HG02938 (cell line): ENCODE measurements at regions not wholly inside any gene's neighbourhood (a gene's known extent, or its start where the extent isn't known, plus 50 kb on each side); places are given as distances from the start of the nearest gene placed in this dataset.

Source experiments
- ATAC-seq: cut with Tn5 transposase; IDR thresholded peaks from one replicate; pipeline ENCODE4 v1.9.1; 2021; ENCODE audit warnings: mild to moderate bottlenecking, moderate library complexity; ENCODE audit not compliant: unreplicated experiment

DNA sequence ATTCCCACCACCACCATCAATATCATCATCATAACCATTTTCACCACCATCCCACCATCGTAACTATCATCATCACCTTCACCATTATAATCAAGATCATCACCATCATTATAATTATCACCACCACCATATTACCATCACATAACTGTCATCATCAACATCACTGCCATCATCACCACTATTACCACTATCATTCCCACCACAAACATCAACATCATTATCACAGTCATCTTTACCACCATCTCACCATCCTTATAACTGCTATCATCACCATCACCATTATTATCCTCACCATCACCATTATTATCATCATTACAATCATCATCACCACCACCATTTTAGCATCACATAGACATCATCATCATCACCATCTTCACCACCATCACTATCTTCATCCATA, 167.1 kb upstream of the ZMIZ1 start:
- ATAC-seq = no peak

GRCh38 chr10:78902815-78903214, 166.0 kb upstream of the ZMIZ1 start:
- ATAC-seq = no peak

- ATAC-seq = no peak
These were observed 165.3 kb upstream of the ZMIZ1 start for GRCh38 chr10:78903341-78903940.

- ATAC-seq = no peak
These were observed 164.6 kb upstream of the ZMIZ1 start for GRCh38 chr10:78904196-78904595.

- ATAC-seq = no peak
These were observed 163.5 kb upstream of the ZMIZ1 start for GRCh38 chr10:78905015-78905956.

GRCh38 chr10:78905957-78906308, 162.8 kb upstream of the ZMIZ1 start:
- no peak for ATAC-seq

DNA sequence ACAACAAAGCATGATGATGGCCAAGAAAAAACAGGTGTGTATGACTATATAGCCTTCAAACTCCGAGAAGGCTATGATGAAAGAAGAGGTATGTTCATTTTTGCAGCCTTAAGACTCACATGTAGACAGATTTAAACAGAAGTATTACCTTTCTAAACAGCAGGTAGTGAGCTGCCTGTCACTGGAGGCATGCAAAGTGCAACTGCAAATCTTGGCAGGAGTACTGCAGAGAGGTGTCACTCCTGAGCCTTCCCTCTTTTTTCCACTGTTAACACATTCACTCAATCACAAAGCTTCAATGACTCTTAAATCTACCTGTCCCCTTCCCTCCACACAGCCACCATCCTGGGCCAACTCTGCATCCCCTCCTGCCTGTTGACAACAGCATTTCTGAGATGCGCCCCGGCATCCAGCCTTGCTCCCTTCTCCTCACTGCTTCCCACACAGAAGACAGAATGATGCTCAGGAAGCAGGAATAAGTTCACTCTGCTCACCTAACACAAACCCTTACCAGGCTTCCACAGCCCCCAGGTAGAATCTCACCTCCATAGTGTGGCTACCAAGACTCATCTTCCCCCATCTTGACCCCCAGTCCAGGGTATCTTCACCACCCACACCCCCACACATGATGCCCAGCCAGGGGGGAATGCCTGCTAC, 161.9 kb upstream of the ZMIZ1 start:
- no peak for ATAC-seq

GRCh38 chr10:78907551-78908211, 161.1 kb upstream of the ZMIZ1 start:
- no peak for ATAC-seq

GRCh38 chr10:78909221-78909620, 159.5 kb upstream of the ZMIZ1 start:
- no peak for ATAC-seq

- ATAC-seq = no peak
These were observed 158.7 kb upstream of the ZMIZ1 start for GRCh38 chr10:78910021-78910420.

- no peak for ATAC-seq
These were observed 158.3 kb upstream of the ZMIZ1 start for GRCh38 chr10:78910476-78910875.

DNA sequence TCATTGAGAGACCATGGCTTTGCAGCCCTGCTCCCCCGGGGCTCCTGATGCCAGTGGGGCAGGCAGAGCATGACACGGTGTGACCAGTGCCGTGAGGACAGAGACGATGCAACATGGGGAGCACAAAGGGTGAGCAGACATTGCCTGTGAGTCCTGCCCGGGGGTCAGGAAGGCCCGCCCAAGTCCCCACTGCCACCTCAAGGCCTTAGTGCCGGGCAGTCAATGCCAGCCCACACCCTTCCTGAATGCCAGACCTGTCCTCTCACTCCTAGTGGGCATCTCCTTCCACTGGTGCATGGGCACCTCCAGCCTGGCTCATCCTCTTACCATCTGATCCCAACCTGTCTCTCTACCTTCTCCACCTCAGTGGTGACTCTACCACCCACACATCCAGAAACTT, 157.9 kb upstream of the ZMIZ1 start:
- no peak for ATAC-seq

DNA sequence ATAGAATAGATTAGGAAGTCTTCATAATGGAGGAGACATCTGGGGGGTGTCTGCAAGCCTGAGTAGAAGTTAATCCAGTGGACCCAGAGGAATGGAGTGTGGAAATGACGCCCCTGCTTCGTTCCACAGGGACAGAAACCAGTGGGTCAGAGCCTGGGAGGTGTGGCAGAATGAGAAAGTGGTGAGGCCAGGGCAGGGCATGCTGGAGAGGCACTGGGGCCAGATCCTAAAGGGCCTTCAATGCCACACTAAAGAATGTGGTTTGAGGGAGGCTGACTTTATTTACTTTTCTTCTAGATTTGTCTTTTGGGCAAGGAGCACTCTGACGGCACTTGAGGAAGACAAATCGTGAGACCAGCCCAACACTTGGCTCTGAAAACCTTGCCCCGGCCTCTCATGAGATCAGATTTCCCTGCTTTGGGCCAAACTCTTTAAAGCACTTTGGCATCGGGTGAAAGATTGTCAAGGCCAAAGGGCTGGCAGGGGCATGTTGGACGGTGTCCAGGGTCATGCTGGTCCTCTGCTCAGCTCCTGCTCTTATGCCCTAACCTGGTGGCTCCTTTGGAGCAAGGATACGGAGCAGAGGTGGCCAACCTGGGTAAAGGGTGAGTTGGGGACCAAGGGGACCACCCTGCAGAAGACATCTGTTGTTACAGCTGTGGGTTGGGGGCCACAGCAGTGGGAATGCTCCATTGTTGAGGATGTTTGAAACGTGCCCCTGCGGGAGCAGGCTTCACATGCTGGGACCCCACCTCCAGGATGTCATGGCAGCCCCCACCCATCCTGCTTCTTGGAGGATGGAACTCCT, 157.0 kb upstream of the ZMIZ1 start:
- no peak for ATAC-seq

DNA sequence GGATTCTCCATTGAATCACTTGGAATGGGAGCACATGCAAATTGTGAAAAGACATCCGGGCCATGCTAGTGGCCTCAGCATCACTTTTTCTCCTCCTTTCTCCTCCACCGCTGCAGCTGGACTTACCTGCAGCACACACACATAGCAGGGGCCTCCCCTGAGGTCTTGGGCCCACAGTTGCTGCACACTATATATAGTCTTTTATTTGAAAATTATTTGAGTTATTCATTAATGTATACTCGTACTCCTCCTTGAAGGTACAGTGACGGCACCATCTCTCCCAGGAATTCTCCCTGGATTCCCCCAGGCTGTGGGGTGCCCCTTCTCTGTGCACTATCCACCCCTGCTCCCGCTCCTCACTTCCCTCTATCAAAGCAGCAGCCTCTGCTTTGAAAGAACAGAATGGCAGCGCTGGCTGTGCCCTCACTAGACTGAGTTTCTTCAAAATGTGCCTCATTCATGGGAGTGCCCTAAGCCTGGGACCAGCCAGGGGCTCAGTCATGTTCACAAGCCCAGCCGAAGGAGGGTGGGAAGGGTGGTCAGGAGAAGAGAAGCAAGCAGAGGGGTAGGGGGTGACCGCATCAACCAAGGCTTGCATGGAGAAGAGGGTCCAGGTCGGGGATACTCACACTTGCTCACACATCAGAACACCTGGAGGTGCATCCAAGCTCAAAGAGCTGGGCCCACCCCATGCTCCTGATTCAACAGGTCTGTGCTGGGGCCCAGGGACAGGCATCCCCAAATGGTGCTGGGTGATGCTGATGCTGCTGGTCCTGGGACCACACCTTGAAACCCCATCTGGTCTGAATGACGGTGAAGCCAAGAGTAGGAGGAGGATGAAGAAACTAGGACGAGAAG, 156.2 kb upstream of the ZMIZ1 start:
- no peak for ATAC-seq

GRCh38 chr10:78913219-78914059, 155.3 kb upstream of the ZMIZ1 start:
- ATAC-seq = no peak

DNA sequence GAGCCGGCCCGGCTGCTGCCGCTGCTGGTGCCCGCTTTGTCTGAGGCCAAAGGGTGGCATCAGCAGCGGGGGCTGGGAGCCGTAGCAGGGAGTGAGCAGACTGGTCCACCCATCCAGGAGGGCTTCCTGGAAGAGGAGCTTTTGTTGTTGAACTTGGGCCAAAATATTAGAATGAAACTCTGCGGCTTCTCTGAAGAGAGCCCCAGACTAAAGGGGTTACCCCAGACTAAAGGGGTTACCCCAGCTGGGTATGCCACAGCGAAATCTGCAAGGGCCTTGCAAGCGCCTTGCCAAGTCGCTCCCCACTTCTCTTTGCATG, 154.7 kb upstream of the ZMIZ1 start:
- ATAC-seq = no peak

DNA sequence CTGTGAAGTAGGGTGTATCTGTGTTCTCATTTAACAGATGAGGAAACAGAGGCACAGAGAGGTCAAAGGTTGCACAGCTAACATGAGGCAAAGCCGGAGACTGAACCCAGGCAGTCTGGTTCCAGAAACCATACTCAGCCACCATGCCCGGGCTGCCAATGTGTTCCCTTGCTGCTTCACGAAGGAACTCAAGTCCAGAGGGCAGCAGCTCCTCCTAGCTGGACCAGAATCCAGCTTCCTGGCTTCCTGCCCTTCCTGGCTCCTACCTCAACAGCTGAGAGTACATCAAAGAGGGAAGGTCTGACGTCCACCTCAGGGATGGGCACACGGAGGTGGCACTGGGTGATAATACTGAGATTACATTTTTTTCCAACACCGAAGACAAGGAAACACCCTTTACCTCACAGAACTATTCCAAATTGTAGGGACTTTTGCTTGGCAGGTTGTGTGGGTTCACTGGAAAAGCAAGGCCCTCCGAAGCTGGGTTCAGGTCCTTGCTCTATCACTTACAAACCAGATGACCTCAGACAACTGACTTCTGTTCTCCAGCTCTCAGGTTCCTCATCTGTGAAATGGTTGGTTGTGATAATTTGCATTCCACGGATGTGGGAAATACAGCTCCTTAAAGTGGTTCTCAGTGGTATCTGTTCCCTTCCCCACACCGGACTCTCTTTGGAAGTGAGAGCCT, 154.1 kb upstream of the ZMIZ1 start:
- no peak for ATAC-seq

- ATAC-seq = no peak
These were observed 153.6 kb upstream of the ZMIZ1 start for GRCh38 chr10:78915190-78915518.

DNA sequence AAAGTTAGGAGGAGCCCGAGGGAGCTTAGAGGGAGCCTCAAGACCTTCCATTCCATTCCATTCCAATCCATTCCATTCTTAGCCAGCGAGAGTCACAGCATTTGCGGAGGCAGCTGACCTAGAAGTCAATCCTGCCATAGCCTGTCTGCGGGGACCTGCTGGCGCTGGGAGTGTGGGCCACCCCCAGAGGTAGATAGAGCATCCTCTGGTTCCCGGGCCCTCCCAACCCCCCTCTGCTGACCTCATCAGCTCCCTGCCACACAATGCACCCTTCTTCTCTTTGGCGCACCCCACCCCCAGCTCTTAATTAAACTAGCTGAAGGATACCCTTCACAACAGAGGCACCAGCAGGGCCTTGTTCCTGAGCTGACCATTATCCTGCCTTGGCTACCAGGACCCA, 152.5 kb upstream of the ZMIZ1 start:
- no peak for ATAC-seq
